Spleen (tissue), 11 donors: ENCODE measurements at regions not wholly inside any gene's neighbourhood (a gene's known extent, or its start where the extent isn't known, plus 50 kb on each side); places are given as distances from the start of the nearest gene placed in this dataset.

Experiments used
- DNase-seq: peaks from one replicate; pipeline ENCODE4 v3.0.0-alpha.2; 2020
- H3K27ac ChIP-seq, 8 donors: fragments of 200-600 bp; sonication (generic) in 7 of 8; 1 replicate in 4 of 8; 2 replicates in 4 of 8; pipeline versions ENCODE4 v1.5.0 to v1.8.0; 2016 to 2021; ENCODE audit warnings: inconsistent platforms in 4 of 8, mild to moderate bottlenecking in 4 of 8, moderate library complexity in 1 of 8
- H3K27me3 ChIP-seq, 7 donors: fragments of 200-600 bp; sonication (generic) in 6 of 7; replicated peaks in 1 of 7; 1 replicate in 4 of 7; 2 replicates in 3 of 7; pipeline versions ENCODE4 v1.5.0 to v1.8.0; 2016 to 2021; ENCODE audit warnings: inconsistent platforms in 3 of 7, mild to moderate bottlenecking in 1 of 7
- H3K36me3 ChIP-seq, 6 donors: fragments of 200-600 bp; sonication (generic) in 5 of 6; 1 replicate in 4 of 6; 2 replicates in 2 of 6; pipeline versions ENCODE4 v1.5.0 to v1.8.0; 2016 to 2021; ENCODE audit warnings: inconsistent platforms in 2 of 6
- H3K4me1 ChIP-seq, 6 donors: fragments of 200-600 bp; sonication (generic) in 5 of 6; 1 replicate in 3 of 6; 2 replicates in 3 of 6; pipeline versions ENCODE4 v1.5.0 to v1.8.0; 2016 to 2021; ENCODE audit warnings: inconsistent platforms in 3 of 6
- H3K4me3 ChIP-seq, 8 donors: fragments of 200-600 bp; sonication (generic) in 7 of 8; 1 replicate in 4 of 8; 2 replicates in 4 of 8; pipeline versions ENCODE4 v1.5.0 to v1.8.0; 2016 to 2021; ENCODE audit warnings: inconsistent platforms in 4 of 8, mild to moderate bottlenecking in 4 of 8, moderate library complexity in 2 of 8
- H3K9me3 ChIP-seq, 8 donors: fragments of 200-600 bp; sonication (generic) in 7 of 8; 1 replicate in 4 of 8; 2 replicates in 4 of 8; pipeline versions ENCODE4 v1.5.0 to v1.8.0; 2016 to 2021; ENCODE audit warnings: inconsistent platforms in 4 of 8
- CTCF ChIP-seq, 11 experiments: fragments of 200-600 bp in 7 of 11; fragments of 450-650 bp in 4 of 11; sonication (generic) in 4 of 11; IDR thresholded peaks in 8 of 11; conservative IDR thresholded peaks in 3 of 11; 1 replicate in 7 of 11; 2 replicates in 4 of 11; pipeline versions ENCODE4 v1.4.0 to v1.8.0; 2016 to 2021; ENCODE audit warnings: antibody characterized with exemption in 11 of 11, inconsistent platforms in 4 of 11, mild to moderate bottlenecking in 1 of 11
- POLR2A ChIP-seq, 3 donors: fragments of 450-650 bp; IDR thresholded peaks; one replicate each; pipeline ENCODE4 v1.5.1; 2017; ENCODE audit warnings: antibody characterized with exemption in 3 of 3, mild to moderate bottlenecking in 1 of 3
- POLR2AphosphoS5 ChIP-seq, 3 donors: sonication (generic); formaldehyde crosslinking; IDR thresholded peaks; one replicate each; pipeline ENCODE4 v1.5.1; 2017; ENCODE audit warnings: antibody characterized with exemption in 3 of 3
- WGBS, 5 donors: extraction: QIAGEN DNeasy Blood & Tissue Kit in 3 of 5; methylation state at CpG; one replicate each; pipeline versions ENCODE4 v1.1.5 to v1.1.7; 2013 to 2018; 5-methylcytosine and 5-hydroxymethylcytosine counted together
- intact Hi-C: fragments of 100-400 bp; cut with DNase I; formaldehyde crosslinking; loops from one replicate; pipeline ENCODE4 v1.15.0; 2023; ENCODE audit warnings: low total_unique reads
- donor health status: healthy with polysubstance abuse.
- donor health status: DM: no; HTN: no; CAD: no; lungs with moderate emphysema.
- donor health status: DM: no; HTN: no; CAD: no.
- donor health status: Bipolar disorder and iron deficiency.
- donor health status: healthy.
- donor health status: DM: no; HTN: no; CAD: no.
- donor health status: DM: yes; HTN: yes; CAD: no.

- 36 to 73% (median 70%) methylated on average over 2 of the region's 2 CpGs for WGBS, 5 donors
- TF ChIP-seq CTCF (IDR thresholded peaks at IDR 0.05 in 8 of 11, conservative IDR thresholded peaks at IDR 0.05 in 3 of 11) (no peak), POLR2A (IDR thresholded peaks at IDR 0.05) (no peak), POLR2AphosphoS5 (IDR thresholded peaks at IDR 0.05) (no peak)
- Histone ChIP-seq H3K27ac (no peak overlapping the region), H3K4me3 (no peak overlapping the region), H3K27me3 (no peaks in the 10 kb centered on the region), H3K4me1 (peaks cover 0 to 14% (median 5%) of the 10 kb centered on the region in 6 donors), H3K9me3 (peaks cover 0 to 2% (median 0%) of the 10 kb centered on the region in 8 donors), H3K36me3 (no peaks in the 10 kb centered on the region)
- intact Hi-C loops: no loop called here
- DNase-seq: no peak
Measured at GRCh38 chr5:124887223-124887622, 140.8 kb upstream of the ZNF608 start.

DNA sequence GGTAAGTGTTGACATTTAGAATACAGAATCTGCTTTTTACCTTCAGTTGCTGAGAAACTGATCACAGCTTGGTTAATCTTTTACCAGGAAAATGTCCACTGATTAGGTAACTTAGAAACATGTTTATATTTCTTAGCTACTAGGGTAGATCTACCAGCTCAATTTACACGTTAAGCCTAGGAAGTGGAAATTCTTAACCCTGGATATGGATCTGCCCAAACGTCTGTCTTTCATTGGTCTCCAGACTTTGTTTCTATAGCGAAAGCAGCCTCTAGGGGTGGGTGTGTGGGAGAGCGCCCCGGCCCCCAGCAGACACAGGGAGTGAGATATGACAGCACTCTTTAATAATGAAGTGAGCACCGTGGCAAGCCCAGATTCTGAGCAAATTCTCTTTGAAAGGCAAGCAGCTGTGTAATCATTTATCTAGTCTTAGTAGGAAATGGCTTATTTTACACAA, 141.6 kb upstream of the ZNF608 start:
- peaks cover 0 to 11% (median 0%) of the 10 kb centered on the region in 8 donors for H3K9me3 ChIP-seq
- no peak overlapping the region for H3K27ac ChIP-seq
- TF ChIP-seq POLR2A (IDR thresholded peaks at IDR 0.05) (no peak), POLR2AphosphoS5 (IDR thresholded peaks at IDR 0.05) (no peak), CTCF (IDR thresholded peaks at IDR 0.05 in 8 of 11, conservative IDR thresholded peaks at IDR 0.05 in 3 of 11) (no peak)
- no peaks in the 10 kb centered on the region for H3K36me3 ChIP-seq
- peaks cover 0 to 14% (median 5%) of the 10 kb centered on the region in 6 donors for H3K4me1 ChIP-seq
- 76 to 82% (median 81%) methylated on average over 6 of the region's 6 CpGs for WGBS, 5 donors
- intact Hi-C loops: no loop called here
- no peak overlapping the region for H3K4me3 ChIP-seq
- no peaks in the 10 kb centered on the region for H3K27me3 ChIP-seq
- DNase-seq: no peak

- H3K4me1 ChIP-seq: peaks cover 0 to 14% (median 5%) of the 10 kb centered on the region in 6 donors
- no peak for TF ChIP-seq CTCF (IDR thresholded peaks at IDR 0.05 in 8 of 11, conservative IDR thresholded peaks at IDR 0.05 in 3 of 11)
- no peak for TF ChIP-seq POLR2A (IDR thresholded peaks at IDR 0.05)
- no peak for TF ChIP-seq POLR2AphosphoS5 (IDR thresholded peaks at IDR 0.05)
- H3K27me3 ChIP-seq: no peaks in the 10 kb centered on the region
- DNase-seq: no peak
- H3K4me3 ChIP-seq: no peak overlapping the region
- H3K36me3 ChIP-seq: no peaks in the 10 kb centered on the region
- intact Hi-C loops: no loop called here
- H3K27ac ChIP-seq: no peak overlapping the region
- peaks cover 0 to 13% (median 0%) of the 10 kb centered on the region in 8 donors for H3K9me3 ChIP-seq
- WGBS, 5 donors: 53 to 60% (median 54%) methylated on average over 6 of the region's 6 CpGs
Measured at GRCh38 chr5:124888622-124889485, 142.4 kb upstream of the ZNF608 start.

DNA sequence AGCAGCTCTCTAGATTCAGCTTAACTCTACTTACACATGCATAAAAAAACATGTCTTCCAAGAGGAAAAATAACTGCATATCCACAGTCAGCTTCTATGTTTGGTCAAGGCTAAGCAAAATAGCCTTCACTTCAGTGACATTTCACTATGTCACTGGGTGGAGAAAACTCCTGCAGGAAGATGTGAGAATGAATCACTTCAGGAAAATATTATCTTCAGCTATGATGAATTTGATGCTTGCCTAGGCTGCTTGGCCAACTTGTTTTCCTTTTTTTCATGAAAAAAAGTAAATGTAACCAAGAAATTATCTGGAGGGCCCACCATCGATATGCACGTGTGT, 143.0 kb upstream of the ZNF608 start:
- Histone ChIP-seq H3K27ac (no peak overlapping the region), H3K36me3 (no peaks in the 10 kb centered on the region), H3K4me1 (peaks cover 0 to 14% (median 5%) of the 10 kb centered on the region in 6 donors), H3K9me3 (peaks cover 0 to 13% (median 0%) of the 10 kb centered on the region in 8 donors), H3K27me3 (no peaks in the 10 kb centered on the region), H3K4me3 (no peak overlapping the region)
- WGBS, 5 donors: 55 to 84% (median 63%) methylated on average over 2 of the region's 2 CpGs
- intact Hi-C loops: no loop called here
- TF ChIP-seq POLR2A (IDR thresholded peaks at IDR 0.05) (no peak), POLR2AphosphoS5 (IDR thresholded peaks at IDR 0.05) (no peak), CTCF (IDR thresholded peaks at IDR 0.05 in 8 of 11, conservative IDR thresholded peaks at IDR 0.05 in 3 of 11) (no peak)
- DNase-seq: no peak
